ENCODE measurements at regions not wholly inside any gene's neighbourhood (a gene's known extent, or its start where the extent isn't known, plus 50 kb on each side); places are given as distances from the start of the nearest gene placed in this dataset.

DNA sequence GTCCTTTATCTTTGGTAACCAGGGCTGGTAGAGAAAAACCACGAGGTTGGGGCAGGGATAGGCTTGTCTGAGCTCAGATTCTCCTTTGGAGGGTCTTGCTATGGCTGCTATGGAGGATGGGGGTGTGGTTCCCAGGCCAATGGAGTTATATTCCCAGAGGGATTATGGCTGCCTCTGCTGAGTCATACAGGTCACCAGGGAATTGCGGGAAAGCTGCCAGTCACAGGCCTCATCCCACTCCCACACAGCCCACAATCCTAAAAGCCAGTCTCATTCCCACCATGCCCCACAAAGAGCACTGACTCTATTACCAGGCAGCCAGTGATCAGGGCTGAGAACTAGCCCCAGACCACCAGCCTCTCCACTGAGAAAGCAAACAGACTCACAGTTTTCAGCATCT is 316.6 kb upstream of the TMEM229A start:
- Mint-ChIP-seq H3K4me1 (no peaks in the 10 kb centered on the region), H3K9me3 (no peaks in the 10 kb centered on the region), H3K4me3 (no peak overlapping the region), H3K27me3 (ENCODE audit: low read depth, poor library complexity) (peaks cover 6% of the 10 kb centered on the region), H3K36me3 (ENCODE audit: low read depth) (no peaks in the 10 kb centered on the region), H3K27ac (no peak overlapping the region)
- no peak for DNase-seq
- TF ChIP-seq, protein P1, sequence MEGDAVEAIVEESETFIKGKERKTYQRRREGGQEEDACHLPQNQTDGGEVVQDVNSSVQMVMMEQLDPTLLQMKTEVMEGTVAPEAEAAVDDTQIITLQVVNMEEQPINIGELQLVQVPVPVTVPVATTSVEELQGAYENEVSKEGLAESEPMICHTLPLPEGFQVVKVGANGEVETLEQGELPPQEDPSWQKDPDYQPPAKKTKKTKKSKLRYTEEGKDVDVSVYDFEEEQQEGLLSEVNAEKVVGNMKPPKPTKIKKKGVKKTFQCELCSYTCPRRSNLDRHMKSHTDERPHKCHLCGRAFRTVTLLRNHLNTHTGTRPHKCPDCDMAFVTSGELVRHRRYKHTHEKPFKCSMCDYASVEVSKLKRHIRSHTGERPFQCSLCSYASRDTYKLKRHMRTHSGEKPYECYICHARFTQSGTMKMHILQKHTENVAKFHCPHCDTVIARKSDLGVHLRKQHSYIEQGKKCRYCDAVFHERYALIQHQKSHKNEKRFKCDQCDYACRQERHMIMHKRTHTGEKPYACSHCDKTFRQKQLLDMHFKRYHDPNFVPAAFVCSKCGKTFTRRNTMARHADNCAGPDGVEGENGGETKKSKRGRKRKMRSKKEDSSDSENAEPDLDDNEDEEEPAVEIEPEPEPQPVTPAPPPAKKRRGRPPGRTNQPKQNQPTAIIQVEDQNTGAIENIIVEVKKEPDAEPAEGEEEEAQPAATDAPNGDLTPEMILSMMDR (IDR thresholded peaks at IDR 0.05) = no peak

- Mint-ChIP-seq H3K36me3 (ENCODE audit: low read depth) (no peaks in the 10 kb centered on the region), H3K4me3 (no peak overlapping the region), H3K27me3 (ENCODE audit: low read depth, poor library complexity) (no peaks in the 10 kb centered on the region), H3K9me3 (no peaks in the 10 kb centered on the region), H3K4me1 (no peaks in the 10 kb centered on the region), H3K27ac (no peak overlapping the region)
- TF ChIP-seq, protein P1 (IDR thresholded peaks at IDR 0.05) = no peak
- no peak for DNase-seq
Observed at GRCh38 chr7:124338861-124339260, 306.0 kb upstream of the TMEM229A start.

- no peaks in the 10 kb centered on the region for H3K4me1 Mint-ChIP-seq
Observed at GRCh38 chr7:124330731-124331407, 298.0 kb upstream of the TMEM229A start.

GRCh38 chr7:124328774-124329173 is 295.9 kb upstream of the TMEM229A start:
- Mint-ChIP-seq H3K27ac (no peak overlapping the region), H3K4me3 (no peak overlapping the region), H3K36me3 (ENCODE audit: low read depth) (no peaks in the 10 kb centered on the region), H3K27me3 (ENCODE audit: low read depth, poor library complexity) (no peaks in the 10 kb centered on the region), H3K4me1 (no peaks in the 10 kb centered on the region), H3K9me3 (no peaks in the 10 kb centered on the region)
- TF ChIP-seq, protein P1 (IDR thresholded peaks at IDR 0.05) = no peak
- DNase-seq = no peak

More at GRCh38 chr7:124330731-124331407, 298.0 kb upstream of the TMEM229A start:
- Mint-ChIP-seq H3K27me3 (ENCODE audit: low read depth, poor library complexity) (no peaks in the 10 kb centered on the region), H3K9me3 (no peaks in the 10 kb centered on the region), H3K4me3 (no peak overlapping the region), H3K36me3 (ENCODE audit: low read depth) (no peaks in the 10 kb centered on the region), H3K27ac (no peak overlapping the region)
- TF ChIP-seq, protein P1 (IDR thresholded peaks at IDR 0.05) = no peak
- no peak for DNase-seq

DNA sequence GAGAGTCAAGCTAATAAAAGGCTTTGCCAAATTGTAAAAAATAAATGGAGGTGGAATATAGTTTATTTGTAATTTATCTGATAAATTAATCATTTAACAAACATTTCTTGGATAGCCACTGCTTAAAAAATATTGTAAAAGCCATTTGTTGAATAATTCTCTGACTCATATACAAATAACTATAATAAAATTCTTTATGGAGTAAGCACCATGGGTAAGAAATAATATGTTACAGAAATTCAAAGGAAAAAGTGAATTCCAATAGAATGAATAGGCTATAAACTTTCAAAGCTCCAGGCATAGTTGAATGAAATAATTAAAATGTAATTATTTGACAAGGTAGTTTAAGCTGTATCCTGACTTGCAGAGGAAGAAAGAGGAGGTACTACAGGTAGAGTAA is 291.4 kb upstream of the TMEM229A start:
- no peak overlapping the region for H3K4me3 Mint-ChIP-seq
- no peaks in the 10 kb centered on the region for H3K36me3 Mint-ChIP-seq (ENCODE audit: low read depth)
- no peak for DNase-seq
- TF ChIP-seq, protein P1 (IDR thresholded peaks at IDR 0.05) = no peak
- no peaks in the 10 kb centered on the region for H3K27me3 Mint-ChIP-seq (ENCODE audit: low read depth, poor library complexity)
- H3K27ac Mint-ChIP-seq = no peak overlapping the region
- H3K4me1 Mint-ChIP-seq = no peaks in the 10 kb centered on the region
- no peaks in the 10 kb centered on the region for H3K9me3 Mint-ChIP-seq

DNA sequence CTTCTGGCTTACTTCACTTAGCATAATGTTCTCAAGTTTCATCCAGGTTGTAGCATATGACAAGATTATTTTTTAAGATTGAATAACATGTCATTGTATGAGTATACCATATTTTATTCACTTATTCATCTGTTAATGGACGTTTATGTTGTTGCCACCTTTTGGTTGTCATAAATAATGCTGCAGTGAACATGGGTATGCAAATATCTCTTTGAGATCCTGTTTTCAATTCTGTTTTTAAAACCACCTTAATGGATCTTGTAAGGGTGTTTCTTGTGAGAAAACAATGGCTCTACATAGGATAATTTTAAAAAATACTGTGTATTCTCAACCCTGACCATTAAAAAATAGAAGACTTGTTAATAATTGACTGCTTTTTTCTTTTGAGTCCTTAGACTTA is 290.7 kb upstream of the TMEM229A start:
- Mint-ChIP-seq H3K4me1 (no peaks in the 10 kb centered on the region), H3K27me3 (ENCODE audit: low read depth, poor library complexity) (no peaks in the 10 kb centered on the region), H3K4me3 (no peak overlapping the region), H3K36me3 (ENCODE audit: low read depth) (no peaks in the 10 kb centered on the region), H3K9me3 (no peaks in the 10 kb centered on the region), H3K27ac (no peak overlapping the region)
- TF ChIP-seq, protein P1 (IDR thresholded peaks at IDR 0.05) = no peak
- no peak for DNase-seq
